GM18505 (cell line): ENCODE measurements at regions not wholly inside any gene's neighbourhood (a gene's known extent, or its start where the extent isn't known, plus 50 kb on each side); places are given as distances from the start of the nearest gene placed in this dataset.

Experiments used
- ATAC-seq: cut with Tn5 transposase; IDR thresholded peaks from one replicate; pipeline ENCODE4 v1.9.1; 2021; ENCODE audit not compliant: unreplicated experiment
- POLR2A ChIP-seq: IDR thresholded peaks from 4 replicates; pipeline ENCODE4 v1.6.1; 2011; ENCODE audit warnings: borderline replicate concordance; ENCODE audit not compliant: insufficient read depth, insufficient read length; ENCODE audit errors: extremely low read depth

DNA sequence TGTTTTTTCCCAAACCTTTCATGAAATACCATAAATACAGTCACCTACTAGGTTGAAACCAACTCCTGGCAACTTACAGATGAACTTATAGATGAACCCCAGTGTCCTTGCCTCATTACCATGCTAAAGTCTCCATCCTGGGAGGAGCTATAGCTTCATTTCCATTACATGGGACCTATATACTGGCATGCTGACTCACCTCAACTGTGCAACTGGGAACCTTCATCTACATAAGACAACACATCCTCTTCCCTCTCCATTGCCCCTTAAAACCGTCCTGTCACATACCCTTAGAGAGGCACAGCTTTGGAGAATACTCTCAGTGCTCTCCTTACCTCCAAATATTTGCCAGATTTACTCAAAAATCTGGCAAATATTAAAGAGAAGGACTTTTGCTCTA lies 638.3 kb downstream of the HTR1A start:
- no peak for ATAC-seq
- no peak for TF ChIP-seq POLR2A

GRCh38 chr5:63314551-63314950 lies 647.7 kb downstream of the HTR1A start:
- no peak for ATAC-seq
- TF ChIP-seq POLR2A: no peak

GRCh38 chr5:63310644-63311043 lies 651.6 kb downstream of the HTR1A start:
- no peak for ATAC-seq
- no peak for TF ChIP-seq POLR2A

GRCh38 chr5:63306909-63307308 lies 655.3 kb downstream of the HTR1A start:
- TF ChIP-seq POLR2A: no peak
- ATAC-seq: no peak

GRCh38 chr5:63293317-63293716 lies 668.9 kb downstream of the HTR1A start:
- TF ChIP-seq POLR2A: no peak
- ATAC-seq: no peak

DNA sequence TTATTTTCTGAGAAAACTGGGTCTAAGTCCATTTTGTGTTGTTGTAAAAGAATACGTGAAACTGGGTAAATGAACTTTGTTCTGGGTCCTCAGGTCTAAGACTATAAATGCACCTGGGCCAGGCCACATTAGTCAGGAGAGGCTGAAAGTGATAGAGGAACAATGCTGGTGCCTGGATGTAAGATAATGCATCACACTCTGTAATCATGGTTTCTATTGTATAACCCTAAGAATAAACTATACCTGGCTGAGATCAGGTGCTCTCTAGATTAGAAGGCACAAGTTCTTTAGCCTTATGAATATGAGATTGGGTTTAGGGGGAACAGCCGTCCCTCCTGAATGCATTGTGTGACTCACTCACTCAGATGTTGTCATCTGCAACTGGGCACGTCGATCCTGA lies 675.5 kb downstream of the HTR1A start:
- ATAC-seq: no peak
- TF ChIP-seq POLR2A: no peak

DNA sequence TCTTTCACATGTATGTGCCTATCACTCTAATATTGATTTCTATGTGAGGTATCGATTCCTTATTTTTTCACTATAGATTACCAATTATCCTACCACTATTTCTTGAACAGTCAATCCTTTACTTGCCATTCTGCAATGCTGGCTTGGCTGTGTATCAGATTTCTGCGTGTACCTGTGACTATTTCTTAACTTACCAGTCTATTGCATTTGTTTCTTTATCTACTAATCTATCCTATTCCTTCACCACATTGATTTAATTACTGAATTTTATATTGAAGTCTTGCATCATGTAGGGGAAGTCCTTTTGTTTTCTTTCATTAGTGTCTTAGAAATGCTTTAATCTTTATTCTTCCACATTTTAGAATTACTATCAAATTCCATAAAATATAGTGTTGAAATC lies 684.8 kb downstream of the LRRC70 start:
- no peak for ATAC-seq
- TF ChIP-seq POLR2A: no peak

DNA sequence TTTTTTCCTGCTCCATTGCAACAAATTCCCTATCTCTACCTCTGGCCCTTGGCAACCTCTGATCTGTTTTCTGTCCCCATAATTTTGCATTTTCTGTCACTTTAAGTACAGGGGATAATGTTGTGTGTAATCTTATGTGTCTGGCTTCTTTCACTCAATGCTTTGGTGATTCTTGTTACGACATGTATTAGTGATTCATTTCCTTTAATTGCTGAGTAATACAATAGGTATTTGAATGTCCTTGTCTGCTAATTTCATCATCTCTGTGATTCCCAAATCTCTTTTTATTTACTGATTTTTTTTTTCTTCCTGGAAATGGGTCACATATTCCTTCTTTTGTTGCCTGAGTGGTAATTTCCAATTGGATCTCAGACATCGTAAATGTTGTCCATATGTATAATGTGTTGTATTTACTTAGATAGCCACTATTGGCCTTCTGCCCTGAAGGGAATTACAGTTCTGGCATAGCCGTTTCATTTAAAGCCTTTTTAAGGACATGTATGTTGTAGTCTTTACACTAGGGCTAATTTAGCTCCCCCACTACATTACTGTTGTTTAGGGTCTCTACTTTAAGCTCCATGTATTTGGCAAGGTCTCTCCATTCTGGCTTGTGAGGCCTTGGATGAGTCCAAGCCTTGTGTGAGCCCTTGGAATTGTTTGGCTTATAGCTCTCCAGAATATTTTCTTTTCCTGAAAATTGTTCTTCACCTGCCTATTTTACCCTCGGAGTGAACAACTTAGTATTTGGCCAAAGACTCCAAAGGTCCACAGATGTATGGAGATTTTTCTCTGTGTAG lies 683.8 kb downstream of the LRRC70 start:
- no peak for ATAC-seq
- TF ChIP-seq POLR2A: no peak

DNA sequence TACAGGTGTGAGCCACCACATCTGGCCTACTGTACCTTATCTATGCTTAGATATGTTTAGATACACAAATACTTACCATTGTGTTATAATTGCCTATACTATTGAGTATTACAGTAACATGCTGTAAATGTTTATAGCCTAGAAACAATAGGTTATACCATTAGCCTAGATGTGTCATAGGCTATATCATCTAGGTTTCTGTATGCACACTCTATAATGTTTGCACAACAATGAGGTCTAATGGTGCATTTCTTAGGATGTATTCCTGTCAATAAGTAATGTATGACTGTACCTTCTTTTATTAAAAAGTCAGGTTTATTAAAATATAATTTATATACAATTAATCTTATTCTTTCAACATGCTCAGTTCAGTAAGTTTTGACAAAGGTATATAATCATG lies 683.1 kb downstream of the LRRC70 start:
- no peak for TF ChIP-seq POLR2A
- ATAC-seq: no peak

DNA sequence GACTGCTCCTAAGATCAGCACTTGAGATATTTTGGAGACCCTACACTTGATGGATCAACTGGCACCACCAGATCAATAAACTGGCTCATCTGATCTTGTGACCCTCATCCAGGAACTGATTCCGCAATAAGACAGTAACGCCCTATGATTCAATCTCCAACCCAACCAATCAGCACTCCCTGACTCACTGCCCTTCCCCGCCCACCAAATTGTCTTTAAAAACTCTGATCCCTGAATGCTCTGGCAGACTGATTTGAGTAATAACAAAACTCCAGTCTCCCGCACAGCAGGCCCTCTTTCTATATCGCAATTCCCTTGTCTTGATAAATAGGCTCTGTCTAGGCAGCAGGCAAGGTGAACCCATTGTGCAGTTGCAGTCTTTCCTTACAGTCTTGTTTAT lies 677.0 kb downstream of the LRRC70 start:
- no peak for ATAC-seq
- TF ChIP-seq POLR2A: no peak

DNA sequence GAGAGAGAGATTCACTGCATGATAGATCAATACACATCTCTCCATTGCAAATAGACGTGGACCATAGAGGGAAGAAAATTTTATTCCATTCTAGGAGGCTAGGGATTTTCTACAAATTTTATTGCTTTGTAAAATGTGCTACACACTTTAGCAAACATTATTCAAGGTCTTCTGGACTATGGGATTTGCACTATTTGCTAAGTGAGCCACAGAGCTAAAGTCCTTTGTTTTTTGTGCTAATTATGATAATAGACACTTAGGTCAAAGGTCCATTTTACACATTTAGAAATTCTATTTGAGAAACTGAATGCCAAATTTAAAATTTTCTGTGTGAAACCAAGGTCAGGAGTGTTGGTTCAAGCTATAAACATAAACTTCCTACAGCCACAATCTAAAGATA lies 672.3 kb downstream of the LRRC70 start:
- no peak for ATAC-seq
- TF ChIP-seq POLR2A: no peak

- no peak for ATAC-seq
- no peak for TF ChIP-seq POLR2A
Measured at GRCh38 chr5:63249960-63250359, 671.3 kb downstream of the LRRC70 start.

- ATAC-seq: no peak
- TF ChIP-seq POLR2A: no peak
Measured at GRCh38 chr5:63247651-63248050, 669.0 kb downstream of the LRRC70 start.

DNA sequence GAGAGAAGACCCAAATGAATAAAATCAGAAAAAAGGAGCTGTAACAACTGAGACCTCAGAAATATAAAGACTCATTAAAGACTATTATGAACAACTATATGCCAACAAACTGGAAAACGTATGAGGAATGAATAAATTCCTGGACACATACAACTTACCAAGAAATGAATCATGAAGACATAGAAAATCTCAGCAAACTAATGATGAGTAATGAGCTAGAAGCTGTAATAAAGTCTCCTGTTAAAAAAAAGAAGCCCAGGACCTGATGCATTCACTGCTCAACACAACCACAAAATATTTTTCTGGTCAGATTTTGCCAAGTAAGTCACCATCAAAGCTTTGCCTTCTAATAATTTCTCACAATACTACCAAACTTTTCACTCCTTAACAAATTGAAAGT lies 666.7 kb downstream of the LRRC70 start:
- no peak for ATAC-seq
- no peak for TF ChIP-seq POLR2A
